ENCODE measurements at regions not wholly inside any gene's neighbourhood (a gene's known extent, or its start where the extent isn't known, plus 50 kb on each side); places are given as distances from the start of the nearest gene placed in this dataset.

GRCh38 chr7:46751471-46751870 lies 830.4 kb upstream of the IGFBP3 start:
- no peak overlapping the region for H3K4me3 ChIP-seq (replicated peaks in 1 of 3)
- no peak for TF ChIP-seq POLR2A (IDR thresholded peaks at IDR 0.05)
- TF ChIP-seq CTCF (IDR thresholded peaks at IDR 0.05): no peak
- no peaks in the 10 kb centered on the region for H3K36me3 ChIP-seq
- no peaks in the 10 kb centered on the region for H3K4me1 ChIP-seq
- H3K9me3 ChIP-seq: no peaks in the 10 kb centered on the region
- 80 to 95% methylated on average over 4 of the region's 4 CpGs for WGBS, 2 donors
- no peaks in the 10 kb centered on the region for H3K27me3 ChIP-seq
- intact Hi-C loops (cut with DNase I): no loop called here
- DNase-seq: no peak
- no peak overlapping the region for H3K27ac ChIP-seq

- intact Hi-C loops (cut with DNase I): no loop called here
- Histone ChIP-seq H3K27me3 (no peaks in the 10 kb centered on the region), H3K4me1 (no peaks in the 10 kb centered on the region), H3K4me3 (replicated peaks in 1 of 3) (no peak overlapping the region), H3K9me3 (no peaks in the 10 kb centered on the region), H3K27ac (no peak overlapping the region), H3K36me3 (no peaks in the 10 kb centered on the region)
- TF ChIP-seq POLR2A (IDR thresholded peaks at IDR 0.05): no peak
- TF ChIP-seq CTCF (IDR thresholded peaks at IDR 0.05): no peak
- 93 to 94% methylated on average over 3 to 4 of the region's 4 CpGs for WGBS, 2 donors
- no peak for DNase-seq
These were observed 829.3 kb upstream of the IGFBP3 start for GRCh38 chr7:46750321-46750865.

- Histone ChIP-seq H3K9me3 (no peaks in the 10 kb centered on the region), H3K4me1 (no peaks in the 10 kb centered on the region), H3K36me3 (no peaks in the 10 kb centered on the region), H3K27ac (no peak overlapping the region), H3K27me3 (no peaks in the 10 kb centered on the region), H3K4me3 (replicated peaks in 1 of 3) (no peak overlapping the region)
- no peak for TF ChIP-seq CTCF (IDR thresholded peaks at IDR 0.05)
- TF ChIP-seq POLR2A (IDR thresholded peaks at IDR 0.05): no peak
- 96 to 99% methylated on average over 6 of the region's 6 CpGs for WGBS, 2 donors
- intact Hi-C loops (cut with DNase I): no loop called here
- no peak for DNase-seq
These were observed 827.0 kb upstream of the IGFBP3 start for GRCh38 chr7:46747869-46748576.

- TF ChIP-seq CTCF (IDR thresholded peaks at IDR 0.05): no peak
- TF ChIP-seq POLR2A (IDR thresholded peaks at IDR 0.05): no peak
- H3K4me3 ChIP-seq (replicated peaks in 1 of 3): no peak overlapping the region
- H3K9me3 ChIP-seq: no peaks in the 10 kb centered on the region
- intact Hi-C loops (cut with DNase I): no loop called here
- H3K36me3 ChIP-seq: no peaks in the 10 kb centered on the region
- WGBS, 2 donors: 85 to 89% methylated on average over 13 of the region's 13 CpGs
- H3K27ac ChIP-seq: no peak overlapping the region
- no peaks in the 10 kb centered on the region for H3K27me3 ChIP-seq
- no peak for DNase-seq
- H3K4me1 ChIP-seq: no peaks in the 10 kb centered on the region
These were observed 825.9 kb upstream of the IGFBP3 start for GRCh38 chr7:46746695-46747687.

Measured in thyroid gland (tissue), 4 donors.